ENCODE measurements at regions not wholly inside any gene's neighbourhood (a gene's known extent, or its start where the extent isn't known, plus 50 kb on each side); places are given as distances from the start of the nearest gene placed in this dataset.

DNA sequence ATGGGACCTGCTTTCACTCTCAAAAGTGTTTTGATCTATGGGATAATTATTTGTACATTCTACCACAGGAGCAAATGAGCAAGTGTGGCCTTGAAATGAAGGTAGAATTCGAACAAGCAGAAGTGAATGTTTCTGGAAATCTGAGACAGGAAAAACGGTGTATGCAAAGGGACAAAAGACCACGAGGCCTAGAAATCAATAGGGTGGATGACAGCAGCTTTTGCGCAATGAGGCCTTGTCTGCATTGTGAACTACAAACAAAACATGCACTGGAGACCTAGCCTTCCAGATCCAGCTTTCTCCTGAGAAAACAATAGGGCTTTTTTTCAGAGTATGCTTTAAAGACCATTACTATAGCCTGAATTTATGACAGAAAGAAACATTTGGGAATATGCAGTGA lies 1137.0 kb downstream of the ROBO2 start:
- Histone ChIP-seq H3K9me3 (no peaks in the 10 kb centered on the region), H3K36me3 (no peaks in the 10 kb centered on the region), H3K4me3 (no peak overlapping the region), H3K27me3 (no peaks in the 10 kb centered on the region), H3K27ac (no peak overlapping the region), H3K4me1 (no peaks in the 10 kb centered on the region)
- ATAC-seq (no peak), DNase-seq (no peak)
- TF ChIP-seq, protein P1, sequence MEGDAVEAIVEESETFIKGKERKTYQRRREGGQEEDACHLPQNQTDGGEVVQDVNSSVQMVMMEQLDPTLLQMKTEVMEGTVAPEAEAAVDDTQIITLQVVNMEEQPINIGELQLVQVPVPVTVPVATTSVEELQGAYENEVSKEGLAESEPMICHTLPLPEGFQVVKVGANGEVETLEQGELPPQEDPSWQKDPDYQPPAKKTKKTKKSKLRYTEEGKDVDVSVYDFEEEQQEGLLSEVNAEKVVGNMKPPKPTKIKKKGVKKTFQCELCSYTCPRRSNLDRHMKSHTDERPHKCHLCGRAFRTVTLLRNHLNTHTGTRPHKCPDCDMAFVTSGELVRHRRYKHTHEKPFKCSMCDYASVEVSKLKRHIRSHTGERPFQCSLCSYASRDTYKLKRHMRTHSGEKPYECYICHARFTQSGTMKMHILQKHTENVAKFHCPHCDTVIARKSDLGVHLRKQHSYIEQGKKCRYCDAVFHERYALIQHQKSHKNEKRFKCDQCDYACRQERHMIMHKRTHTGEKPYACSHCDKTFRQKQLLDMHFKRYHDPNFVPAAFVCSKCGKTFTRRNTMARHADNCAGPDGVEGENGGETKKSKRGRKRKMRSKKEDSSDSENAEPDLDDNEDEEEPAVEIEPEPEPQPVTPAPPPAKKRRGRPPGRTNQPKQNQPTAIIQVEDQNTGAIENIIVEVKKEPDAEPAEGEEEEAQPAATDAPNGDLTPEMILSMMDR (IDR thresholded peaks at IDR 0.05): no peak
- intact Hi-C loops (cut with DNase I): no loop called here

DNA sequence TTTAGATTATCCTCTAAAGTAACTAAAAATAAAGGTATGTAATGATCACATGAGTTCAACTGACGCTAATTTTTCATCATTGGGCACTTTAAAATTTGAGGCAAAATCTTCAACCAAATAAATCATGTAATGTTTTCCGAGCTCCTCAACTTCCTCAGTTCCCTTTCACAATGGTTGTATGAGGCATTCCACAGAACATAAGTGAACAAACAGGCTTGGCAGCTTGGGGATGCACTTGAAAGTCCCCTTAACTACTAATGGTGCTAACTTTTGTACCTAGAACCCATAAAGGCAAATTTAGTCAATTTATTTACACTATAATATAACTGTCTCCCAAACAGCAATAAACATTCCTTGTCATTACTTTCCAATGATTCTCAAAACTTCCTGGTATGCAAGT lies 1137.9 kb downstream of the ROBO2 start:
- Histone ChIP-seq H3K4me3 (no peak overlapping the region), H3K9me3 (no peaks in the 10 kb centered on the region), H3K27me3 (no peaks in the 10 kb centered on the region), H3K36me3 (no peaks in the 10 kb centered on the region), H3K27ac (no peak overlapping the region), H3K4me1 (no peaks in the 10 kb centered on the region)
- ATAC-seq (no peak), DNase-seq (no peak)
- TF ChIP-seq, protein P1 (IDR thresholded peaks at IDR 0.05): no peak
- intact Hi-C loops (cut with DNase I): no loop called here

DNA sequence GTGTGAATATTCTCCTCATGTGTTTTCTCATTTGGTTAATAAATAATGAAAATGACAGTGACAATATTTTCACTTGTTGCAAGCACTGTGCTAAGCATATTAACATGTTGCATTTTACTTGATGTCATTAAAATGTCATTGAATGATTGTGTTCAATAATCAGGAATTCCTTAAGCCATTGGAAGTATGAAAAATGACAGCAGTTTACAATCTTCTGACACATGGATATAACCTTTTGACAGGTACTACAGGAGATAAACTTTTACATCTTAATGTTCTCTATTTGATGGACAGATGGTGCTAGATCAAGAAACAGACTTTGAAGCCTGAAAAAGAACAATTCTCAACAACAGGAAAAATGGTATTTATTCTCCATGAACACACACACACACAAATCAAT lies 1138.3 kb downstream of the ROBO2 start:
- H3K36me3 ChIP-seq: no peaks in the 10 kb centered on the region
- intact Hi-C loops (cut with DNase I): no loop called here
- ATAC-seq: no peak
- no peak overlapping the region for H3K4me3 ChIP-seq
- H3K27me3 ChIP-seq: no peaks in the 10 kb centered on the region
- no peaks in the 10 kb centered on the region for H3K4me1 ChIP-seq
- TF ChIP-seq, protein P1 (IDR thresholded peaks at IDR 0.05): no peak
- no peak for DNase-seq
- H3K9me3 ChIP-seq: no peaks in the 10 kb centered on the region
- H3K27ac ChIP-seq: no peak overlapping the region

DNA sequence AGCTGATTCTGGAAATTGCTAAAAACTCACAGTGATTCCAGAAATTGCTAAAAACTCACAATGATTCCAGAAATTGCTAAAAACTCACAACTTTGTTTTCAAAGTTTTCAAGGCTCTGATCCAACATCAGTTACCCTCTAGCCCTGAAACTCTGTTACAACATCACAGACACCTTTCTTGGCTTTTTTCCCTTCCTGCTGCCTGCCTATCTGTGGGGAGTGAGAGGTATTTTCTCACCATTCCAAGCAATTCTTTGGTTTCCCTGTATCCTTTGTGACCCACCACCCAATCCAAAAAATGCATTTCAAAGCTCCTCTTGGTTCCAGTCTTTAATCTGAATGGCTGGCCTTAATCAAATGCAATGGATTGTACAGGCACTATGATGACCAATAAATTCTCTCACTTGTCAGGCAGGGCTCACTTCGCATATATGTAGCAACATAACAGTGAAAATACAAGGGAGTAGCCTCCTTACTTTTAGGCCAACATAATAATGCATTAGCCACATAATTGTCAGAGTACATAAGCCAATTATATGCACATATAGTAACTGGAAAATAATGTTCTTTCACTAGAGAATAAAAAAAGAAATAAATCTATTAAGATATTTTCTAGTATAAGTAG lies 1139.0 kb downstream of the ROBO2 start:
- no peak for ATAC-seq
- Histone ChIP-seq H3K4me1 (no peaks in the 10 kb centered on the region), H3K27me3 (no peaks in the 10 kb centered on the region), H3K36me3 (no peaks in the 10 kb centered on the region), H3K27ac (no peak overlapping the region), H3K4me3 (no peak overlapping the region), H3K9me3 (no peaks in the 10 kb centered on the region)
- DNase-seq: no peak
- intact Hi-C loops (cut with DNase I): no loop called here
- TF ChIP-seq, protein P1 (IDR thresholded peaks at IDR 0.05): no peak

DNA sequence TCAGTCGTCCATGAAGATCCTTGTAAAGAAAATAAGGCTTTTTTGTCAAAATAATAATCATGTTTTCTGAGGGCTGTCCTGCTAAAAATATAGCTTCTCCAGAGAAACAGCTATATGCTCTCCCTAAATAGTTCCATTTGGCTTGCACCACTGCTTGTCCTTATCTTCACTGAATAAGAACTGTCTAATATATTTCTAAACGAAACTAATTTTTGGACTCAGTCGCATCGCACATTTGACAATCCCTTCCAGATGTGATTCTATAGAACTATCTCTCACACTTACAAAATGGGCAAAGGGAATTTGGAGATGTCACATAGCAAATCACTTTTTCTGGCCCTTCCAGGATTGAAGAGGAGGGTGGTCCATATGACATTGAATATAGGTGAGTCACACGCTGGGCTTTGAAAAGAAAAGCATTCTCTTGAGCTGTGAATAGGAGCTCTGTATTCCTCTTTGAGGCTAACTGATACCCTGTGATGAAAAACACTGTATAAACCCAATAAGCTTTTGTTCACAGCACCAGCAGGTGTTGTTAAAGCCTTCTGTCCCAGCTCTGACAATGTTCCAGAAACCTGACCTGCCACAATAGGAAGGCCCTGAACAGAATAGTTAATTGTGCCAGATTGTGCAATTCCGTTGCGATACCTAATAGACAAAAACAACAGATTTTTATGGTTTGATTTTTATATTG lies 1144.2 kb downstream of the ROBO2 start:
- Histone ChIP-seq H3K4me3 (no peak overlapping the region), H3K9me3 (no peaks in the 10 kb centered on the region), H3K36me3 (no peaks in the 10 kb centered on the region), H3K27ac (no peak overlapping the region), H3K27me3 (no peaks in the 10 kb centered on the region), H3K4me1 (no peaks in the 10 kb centered on the region)
- DNase-seq (no peak), ATAC-seq (no peak)
- TF ChIP-seq, protein P1 (IDR thresholded peaks at IDR 0.05): no peak
- intact Hi-C loops (cut with DNase I): no loop called here

Measured in upper lobe of right lung (tissue), 1 donor.